Esophagus muscularis mucosa (tissue), 4 donors: ENCODE measurements at regions not wholly inside any gene's neighbourhood (a gene's known extent, or its start where the extent isn't known, plus 50 kb on each side); places are given as distances from the start of the nearest gene placed in this dataset.

Experiments
- EP300 ChIP-seq: sonication (generic); formaldehyde crosslinking; IDR thresholded peaks from one replicate; pipeline ENCODE4 v1.6.1; 2017; ENCODE audit warnings: antibody characterized with exemption
- POLR2A ChIP-seq: fragments of 450-650 bp; IDR thresholded peaks from one replicate; pipeline ENCODE4 v1.6.1; 2017; ENCODE audit warnings: antibody characterized with exemption, moderate library complexity, mild to moderate bottlenecking, low read depth
- POLR2AphosphoS5 ChIP-seq, 2 donors: sonication (generic); formaldehyde crosslinking; IDR thresholded peaks; one replicate each; pipeline ENCODE4 v1.6.1; 2017; ENCODE audit warnings: antibody characterized with exemption in 2 of 2
- TF ChIP-seq, protein P1 (sequence below), 3 experiments: fragments of 200-600 bp in 2 of 3; fragments of 450-650 bp in 1 of 3; sonication (generic) in 2 of 3; IDR thresholded peaks; one replicate each; pipeline ENCODE4 v1.5.1; 2017 to 2019; ENCODE audit warnings: antibody characterized with exemption in 3 of 3, mild to moderate bottlenecking in 2 of 3, moderate library complexity in 1 of 3

DNA sequence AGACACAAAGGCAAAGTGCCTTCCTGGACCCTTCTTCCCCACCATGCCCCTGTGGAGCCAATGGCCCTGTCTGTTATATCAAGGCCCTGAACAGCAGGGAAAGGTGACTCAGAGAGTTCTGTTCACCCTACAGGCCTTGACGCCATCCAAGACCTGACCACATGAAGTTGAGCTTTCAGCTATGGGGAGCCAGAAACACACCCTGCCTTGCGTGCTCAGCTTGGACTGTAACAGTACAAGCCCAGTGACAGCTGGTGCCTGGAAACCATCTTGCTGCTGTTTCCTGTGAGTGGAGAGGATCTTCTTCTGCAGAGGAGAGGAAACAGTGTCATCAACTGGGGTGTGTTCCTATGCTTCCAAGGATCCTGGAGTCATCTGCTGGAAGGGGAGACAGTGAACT is 165.0 kb upstream of the IRF2BP2 start:
- TF ChIP-seq, protein P1, sequence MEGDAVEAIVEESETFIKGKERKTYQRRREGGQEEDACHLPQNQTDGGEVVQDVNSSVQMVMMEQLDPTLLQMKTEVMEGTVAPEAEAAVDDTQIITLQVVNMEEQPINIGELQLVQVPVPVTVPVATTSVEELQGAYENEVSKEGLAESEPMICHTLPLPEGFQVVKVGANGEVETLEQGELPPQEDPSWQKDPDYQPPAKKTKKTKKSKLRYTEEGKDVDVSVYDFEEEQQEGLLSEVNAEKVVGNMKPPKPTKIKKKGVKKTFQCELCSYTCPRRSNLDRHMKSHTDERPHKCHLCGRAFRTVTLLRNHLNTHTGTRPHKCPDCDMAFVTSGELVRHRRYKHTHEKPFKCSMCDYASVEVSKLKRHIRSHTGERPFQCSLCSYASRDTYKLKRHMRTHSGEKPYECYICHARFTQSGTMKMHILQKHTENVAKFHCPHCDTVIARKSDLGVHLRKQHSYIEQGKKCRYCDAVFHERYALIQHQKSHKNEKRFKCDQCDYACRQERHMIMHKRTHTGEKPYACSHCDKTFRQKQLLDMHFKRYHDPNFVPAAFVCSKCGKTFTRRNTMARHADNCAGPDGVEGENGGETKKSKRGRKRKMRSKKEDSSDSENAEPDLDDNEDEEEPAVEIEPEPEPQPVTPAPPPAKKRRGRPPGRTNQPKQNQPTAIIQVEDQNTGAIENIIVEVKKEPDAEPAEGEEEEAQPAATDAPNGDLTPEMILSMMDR (IDR thresholded peaks at IDR 0.05) = no peak
- TF ChIP-seq EP300 (no peak), POLR2A (no peak), POLR2AphosphoS5 (IDR thresholded peaks at IDR 0.05) (no peak)
